EL (cell line): ENCODE measurements at regions not wholly inside any gene's neighbourhood (a gene's known extent, or its start where the extent isn't known, plus 50 kb on each side); places are given as distances from the start of the nearest gene placed in this dataset.
A peak's percentile ranks its signal among the peaks of the same experiment; 100 is the strongest.
"Not testable (repeated sequence)": the region's sequence is repeated elsewhere in the genome, so short reads cannot be mapped to it uniquely, and the experiment has no call there.

Experiments used
- DNase-seq: peaks from one replicate; pipeline ENCODE4 v3.0.0-alpha.2; 2016

GRCh38 chr5:89313804-89314588 lies 431.0 kb upstream of the MEF2C start:
- DNase-seq, result peak; percentile 70

GRCh38 chr5:89313044-89313443 lies 430.1 kb upstream of the MEF2C start:
- DNase-seq, result peak; percentile 68

GRCh38 chr5:89309268-89309667 lies 426.3 kb upstream of the MEF2C start:
- no peak for DNase-seq

GRCh38 chr5:89308606-89309040 lies 425.6 kb upstream of the MEF2C start:
- no peak for DNase-seq

GRCh38 chr5:89307972-89308371 lies 425.0 kb upstream of the MEF2C start:
- no peak for DNase-seq

- DNase-seq, result not testable (repeated sequence)
Measured at GRCh38 chr5:89307141-89307540, 424.2 kb upstream of the MEF2C start.

GRCh38 chr5:89303033-89303480 lies 420.1 kb upstream of the MEF2C start:
- DNase-seq, result no peak

- no peak for DNase-seq
Measured at GRCh38 chr5:89302102-89302891, 419.3 kb upstream of the MEF2C start.

- DNase-seq, result no peak
Measured at GRCh38 chr5:89301321-89302025, 418.5 kb upstream of the MEF2C start.

GRCh38 chr5:89300426-89300970 lies 417.5 kb upstream of the MEF2C start:
- DNase-seq, result peak; percentile 1

GRCh38 chr5:89299998-89300397 lies 417.0 kb upstream of the MEF2C start:
- no peak for DNase-seq

- no peak for DNase-seq
Measured at GRCh38 chr5:89297066-89297465, 414.1 kb upstream of the MEF2C start.

GRCh38 chr5:89293810-89294209 lies 410.8 kb upstream of the MEF2C start:
- DNase-seq, result no peak

- no peak for DNase-seq
Measured at GRCh38 chr5:89292487-89292886, 409.5 kb upstream of the MEF2C start.

GRCh38 chr5:89289604-89290003 lies 406.6 kb upstream of the MEF2C start:
- peak; percentile 11 for DNase-seq

- DNase-seq, result no peak
Measured at GRCh38 chr5:89287964-89288363, 405.0 kb upstream of the MEF2C start.

- DNase-seq, result no peak
Measured at GRCh38 chr5:89286320-89286719, 403.3 kb upstream of the MEF2C start.

GRCh38 chr5:89283728-89284493 lies 400.9 kb upstream of the MEF2C start:
- DNase-seq, result no peak

GRCh38 chr5:89282554-89283510 lies 399.8 kb upstream of the MEF2C start:
- peak; percentile 37 for DNase-seq

- DNase-seq, result no peak
Measured at GRCh38 chr5:89281766-89282553, 399.0 kb upstream of the MEF2C start.
